ENCODE measurements at regions not wholly inside any gene's neighbourhood (a gene's known extent, or its start where the extent isn't known, plus 50 kb on each side); places are given as distances from the start of the nearest gene placed in this dataset.

- no peaks in the 10 kb centered on the region for H3K27me3 ChIP-seq (replicated peaks; ENCODE audit: control insufficient read depth, insufficient read depth, low read length)
- no peak overlapping the region for H3K4me3 Mint-ChIP-seq (ENCODE audit: unreplicated experiment)
- ChIA-PET CTCF (interaction anchor here (0.7 to 1.3 kb wide), 4 partner anchors 36 to 611 kb away, joined by 4 to 8 read pairs (median 4); no protein-coding TSS in a partner anchor), POLR2A (no interaction called here)
- no peaks in the 10 kb centered on the region for H3K27me3 Mint-ChIP-seq (ENCODE audit: insufficient read depth, unreplicated experiment)
- no peaks in the 10 kb centered on the region for H3K36me3 ChIP-seq (ENCODE audit: control insufficient read depth, insufficient read depth, low read length)
- H3K4me3 ChIP-seq (ENCODE audit: low read depth, low read length): no peak overlapping the region
- intact Hi-C loops (cut with micrococcal nuclease; ENCODE audit: unreplicated experiment): loop anchor here (5.0 to 10.0 kb wide), 2 partner anchors 417 to 609 kb away; no protein-coding TSS in a partner anchor
- no peaks in the 10 kb centered on the region for H3K4me1 ChIP-seq
- no peak overlapping the region for H3K27ac Mint-ChIP-seq (ENCODE audit: unreplicated experiment)
- no TSS peak for BruUV-seq (replicated peaks)
- H3K36me3 Mint-ChIP-seq (ENCODE audit: insufficient read depth, unreplicated experiment): peaks cover 5% of the 10 kb centered on the region
- no peak for DNase-seq
- no peaks in the 10 kb centered on the region for H3K9me3 ChIP-seq
- no peak for TF ChIP-seq CTCF (IDR thresholded peaks at IDR 0.05; ENCODE audit: insufficient read depth in 1 of 2, low read depth in 1 of 2, low read length in 1 of 2, severe bottlenecking in 1 of 2, unreplicated experiment in 1 of 2)
- no peaks in the 10 kb centered on the region for H3K4me1 Mint-ChIP-seq (ENCODE audit: low read depth, unreplicated experiment)
- no peaks in the 10 kb centered on the region for H3K9me3 Mint-ChIP-seq (ENCODE audit: unreplicated experiment)
These were observed 183.6 kb downstream of the SH3BP4 start for GRCh38 chr2:235135195-235135965.

DNA sequence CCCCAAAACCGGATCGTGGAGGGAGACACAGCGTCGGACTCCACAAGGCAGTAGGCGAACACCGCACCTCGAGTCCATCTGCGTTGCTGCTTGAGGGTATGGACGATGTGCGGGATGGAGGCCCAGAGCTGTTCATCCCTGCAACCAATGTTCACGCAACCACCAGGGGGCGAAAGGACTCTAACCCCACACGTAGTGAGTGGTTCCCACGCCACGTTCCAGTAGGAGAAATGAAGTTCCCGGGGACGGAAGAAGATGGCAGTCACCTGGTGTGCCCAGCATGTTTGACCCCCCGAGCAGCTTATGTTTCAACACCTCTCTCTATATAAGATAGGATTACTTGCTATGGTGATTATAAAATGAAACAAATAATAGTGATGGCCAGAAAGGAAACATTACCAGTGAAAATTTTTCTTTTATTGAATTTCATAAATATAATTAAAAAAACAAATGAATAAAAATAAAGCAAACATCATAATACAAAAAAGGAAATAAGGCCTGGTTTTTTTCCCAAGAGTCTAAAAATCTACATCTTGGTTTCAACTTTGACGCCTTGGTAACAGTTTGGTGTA is 184.3 kb downstream of the SH3BP4 start:
- H3K36me3 Mint-ChIP-seq (ENCODE audit: insufficient read depth, unreplicated experiment): peaks cover 5% of the 10 kb centered on the region
- CTCF ChIA-PET: interaction anchor here (0.7 to 1.3 kb wide), 4 partner anchors 35 to 610 kb away, joined by 4 to 8 read pairs (median 4); no protein-coding TSS in a partner anchor
- no TSS peak for BruUV-seq (replicated peaks)
- H3K36me3 ChIP-seq (ENCODE audit: control insufficient read depth, insufficient read depth, low read length): no peaks in the 10 kb centered on the region
- H3K4me3 ChIP-seq (ENCODE audit: low read depth, low read length): no peak overlapping the region
- no peak overlapping the region for H3K4me3 Mint-ChIP-seq (ENCODE audit: unreplicated experiment)
- no peaks in the 10 kb centered on the region for H3K9me3 ChIP-seq
- POLR2A ChIA-PET: no interaction called here
- no peaks in the 10 kb centered on the region for H3K4me1 ChIP-seq
- no peak overlapping the region for H3K27ac Mint-ChIP-seq (ENCODE audit: unreplicated experiment)
- TF ChIP-seq CTCF (IDR thresholded peaks at IDR 0.05; ENCODE audit: insufficient read depth in 1 of 2, low read depth in 1 of 2, low read length in 1 of 2, severe bottlenecking in 1 of 2, unreplicated experiment in 1 of 2): peak; percentile 69 to 75
- peaks cover 3% of the 10 kb centered on the region for H3K4me1 Mint-ChIP-seq (ENCODE audit: low read depth, unreplicated experiment)
- H3K9me3 Mint-ChIP-seq (ENCODE audit: unreplicated experiment): no peaks in the 10 kb centered on the region
- peak; percentile 77 to 79 for DNase-seq
- no peaks in the 10 kb centered on the region for H3K27me3 Mint-ChIP-seq (ENCODE audit: insufficient read depth, unreplicated experiment)
- intact Hi-C loops (cut with micrococcal nuclease; ENCODE audit: unreplicated experiment): loop anchor here (1.0 to 10.0 kb wide), 5 partner anchors 35 to 609 kb away; no protein-coding TSS in a partner anchor
- no peaks in the 10 kb centered on the region for H3K27me3 ChIP-seq (replicated peaks; ENCODE audit: control insufficient read depth, insufficient read depth, low read length)

DNA sequence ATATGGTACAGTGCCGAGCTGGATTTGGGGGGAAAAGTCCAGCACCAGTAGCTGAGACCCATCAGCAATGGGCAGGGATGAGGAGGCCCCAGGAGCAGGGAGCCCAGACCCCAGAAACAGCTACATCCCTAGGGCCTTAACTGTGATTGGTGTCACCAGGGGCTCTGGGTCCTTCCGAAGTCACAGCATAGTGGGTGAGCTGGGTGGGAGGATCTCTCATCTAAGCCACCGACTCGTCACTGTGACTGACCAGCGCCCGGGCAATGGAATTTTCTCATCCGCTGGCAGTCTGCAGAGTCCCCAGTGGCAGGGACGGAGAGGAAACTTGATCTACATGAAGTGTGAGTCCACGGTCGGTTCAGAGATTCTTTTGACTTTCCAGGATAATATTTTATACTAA is 186.5 kb downstream of the SH3BP4 start:
- CTCF ChIA-PET: no interaction called here

More for the DNA sequence above, 186.5 kb downstream of the SH3BP4 start:
- no TSS peak for BruUV-seq (replicated peaks)
- no peaks in the 10 kb centered on the region for H3K36me3 ChIP-seq (ENCODE audit: control insufficient read depth, insufficient read depth, low read length)
- no peaks in the 10 kb centered on the region for H3K27me3 Mint-ChIP-seq (ENCODE audit: insufficient read depth, unreplicated experiment)
- peaks cover 10% of the 10 kb centered on the region for H3K36me3 Mint-ChIP-seq (ENCODE audit: insufficient read depth, unreplicated experiment)
- POLR2A ChIA-PET: no interaction called here
- H3K9me3 ChIP-seq: no peaks in the 10 kb centered on the region
- H3K4me1 ChIP-seq: peaks cover 15% of the 10 kb centered on the region
- peaks cover 19% of the 10 kb centered on the region for H3K4me1 Mint-ChIP-seq (ENCODE audit: low read depth, unreplicated experiment)
- H3K4me3 ChIP-seq (ENCODE audit: low read depth, low read length): no peak overlapping the region
- H3K4me3 Mint-ChIP-seq (ENCODE audit: unreplicated experiment): no peak overlapping the region
- DNase-seq: no peak
- H3K27ac Mint-ChIP-seq (ENCODE audit: unreplicated experiment): no peak overlapping the region
- intact Hi-C loops (cut with micrococcal nuclease; ENCODE audit: unreplicated experiment): loop anchor here (5.0 to 10.0 kb wide), 2 partner anchors 414 to 606 kb away; no protein-coding TSS in a partner anchor
- no peaks in the 10 kb centered on the region for H3K9me3 Mint-ChIP-seq (ENCODE audit: unreplicated experiment)
- TF ChIP-seq CTCF (IDR thresholded peaks at IDR 0.05; ENCODE audit: insufficient read depth in 1 of 2, low read depth in 1 of 2, low read length in 1 of 2, severe bottlenecking in 1 of 2, unreplicated experiment in 1 of 2): no peak
- no peaks in the 10 kb centered on the region for H3K27me3 ChIP-seq (replicated peaks; ENCODE audit: control insufficient read depth, insufficient read depth, low read length)
